Amniotic epithelial cell (primary cell): ENCODE measurements at regions not wholly inside any gene's neighbourhood (a gene's known extent, or its start where the extent isn't known, plus 50 kb on each side); places are given as distances from the start of the nearest gene placed in this dataset.

Experiments used
- DNase-seq: peaks from one replicate; pipeline ENCODE4 v3.0.0-alpha.2; 2010; ENCODE audit warnings: low read depth

DNA sequence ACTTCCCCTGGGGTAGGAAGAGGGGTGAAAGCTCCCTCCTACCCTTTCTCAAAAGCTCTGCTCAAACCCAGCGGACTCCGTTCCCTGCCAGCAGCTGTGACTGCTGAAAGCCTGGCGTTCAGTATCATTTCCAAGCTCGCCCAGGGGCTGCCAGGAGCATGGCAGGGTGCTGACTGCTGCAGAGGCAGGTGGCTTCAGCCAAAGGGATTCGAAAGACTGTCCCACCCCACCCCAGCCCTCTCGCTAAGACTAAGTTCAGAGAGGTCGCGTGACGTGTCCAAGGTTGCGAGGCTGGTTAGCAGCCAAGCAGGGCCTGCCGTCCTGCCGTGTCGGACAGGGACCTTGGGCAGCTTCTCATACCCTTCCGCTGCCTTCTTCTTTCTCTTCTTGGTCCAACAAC, 72.3 kb upstream of the RAB12 start:
- DNase-seq, result no peak

GRCh38 chr18:8537400-8537799, 71.8 kb upstream of the RAB12 start:
- no peak for DNase-seq

GRCh38 chr18:8538935-8539334, 70.3 kb upstream of the RAB12 start:
- DNase-seq, result no peak

DNA sequence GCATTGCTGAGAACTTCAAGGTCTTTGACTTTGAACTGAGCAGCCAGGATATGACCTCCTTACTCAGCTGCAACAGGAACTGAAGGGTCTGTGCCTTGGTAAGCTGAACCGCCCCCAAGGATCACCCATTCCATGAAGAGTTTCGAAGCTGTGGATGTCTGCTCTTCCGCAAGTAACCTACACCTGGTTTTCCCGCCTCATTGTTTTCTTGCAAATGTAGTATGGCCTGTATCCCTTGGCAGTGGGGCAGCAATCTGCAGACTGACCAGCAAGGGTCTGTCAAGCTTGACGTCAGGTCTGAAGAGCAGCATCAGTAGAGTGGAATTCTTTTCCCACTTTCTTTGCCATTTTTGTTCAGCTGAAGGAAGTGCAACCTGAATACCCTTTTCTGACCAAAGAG, 62.6 kb upstream of the RAB12 start:
- no peak for DNase-seq

GRCh38 chr18:8548186-8548585, 61.1 kb upstream of the RAB12 start:
- peak; percentile 96 for DNase-seq

DNA sequence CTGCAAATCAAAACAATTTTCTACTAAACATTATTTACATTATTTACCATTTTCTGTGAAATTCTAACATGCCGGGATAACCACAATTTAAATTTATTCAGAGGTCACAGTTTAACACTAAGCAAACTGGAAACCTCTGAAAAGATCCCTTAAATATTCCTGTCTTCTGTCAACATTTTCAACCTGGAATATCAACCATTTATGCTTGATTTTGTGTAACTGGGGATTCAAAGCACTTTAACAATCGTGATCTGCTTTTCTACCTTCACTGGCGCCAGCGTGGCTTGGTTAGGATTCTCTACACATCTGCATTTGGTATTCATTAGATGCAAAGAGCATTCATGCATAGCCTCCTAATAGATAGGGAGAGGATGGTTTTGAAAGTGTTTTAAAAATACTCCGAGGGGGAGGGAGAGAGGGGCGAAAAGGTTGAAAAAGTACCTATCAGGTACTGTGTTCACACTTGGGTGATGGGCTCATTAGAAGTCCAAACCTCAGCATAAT, 59.9 kb upstream of the RAB12 start:
- no peak for DNase-seq

DNA sequence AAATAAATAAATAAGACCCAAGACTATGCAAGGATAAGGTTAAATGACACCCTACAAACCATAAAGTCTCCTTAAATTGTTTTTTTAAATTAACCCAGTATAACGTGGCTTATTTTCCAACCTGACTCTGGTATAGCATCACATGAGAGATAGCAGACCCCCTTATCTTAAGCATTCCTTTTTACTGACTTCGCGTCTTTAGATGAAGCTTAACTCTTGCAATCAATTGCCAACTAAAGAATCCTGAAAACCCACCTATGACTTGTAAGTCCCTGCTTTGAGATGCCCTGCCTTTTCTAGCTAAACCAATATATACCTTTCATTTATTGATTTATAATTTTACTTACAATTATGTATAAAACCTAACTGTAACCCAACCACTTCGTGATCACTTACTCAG, 57.1 kb upstream of the RAB12 start:
- DNase-seq, result peak; percentile 51

- DNase-seq, result no peak
Measured at GRCh38 chr18:8554354-8554753, 54.9 kb upstream of the RAB12 start.

DNA sequence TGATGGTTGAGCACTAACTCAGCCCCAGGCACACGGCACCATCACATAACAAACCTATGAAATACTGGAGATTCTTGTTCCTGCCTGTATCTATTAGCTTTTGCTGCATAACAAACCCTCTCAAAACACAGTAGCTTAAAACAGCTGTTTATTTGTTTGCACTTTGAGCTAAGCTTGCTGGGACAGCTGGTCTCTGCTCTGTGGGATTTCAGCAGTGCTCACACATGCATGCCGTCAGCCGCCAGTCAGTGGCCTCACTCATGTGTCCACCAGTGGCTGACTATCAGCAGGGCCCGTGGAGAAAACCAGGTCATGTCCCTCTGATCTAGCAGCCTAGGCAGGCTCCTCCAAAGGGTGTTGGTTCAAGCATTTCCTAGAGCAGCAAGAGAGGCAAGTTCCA, 52.8 kb upstream of the RAB12 start:
- no peak for DNase-seq
